ENCODE measurements at regions not wholly inside any gene's neighbourhood (a gene's known extent, or its start where the extent isn't known, plus 50 kb on each side); places are given as distances from the start of the nearest gene placed in this dataset.

GRCh38 chr1:168918860-168919741 lies 187.4 kb upstream of the ATP1B1 start:
- Mint-ChIP-seq H3K4me3 (ENCODE audit: unreplicated experiment) (no peak overlapping the region), H3K9me3 (ENCODE audit: low read depth) (no peaks in the 10 kb centered on the region), H3K27ac (ENCODE audit: unreplicated experiment) (no peak overlapping the region), H3K4me1 (ENCODE audit: low read depth) (no peaks in the 10 kb centered on the region), H3K36me3 (ENCODE audit: low read depth) (no peaks in the 10 kb centered on the region), H3K27me3 (ENCODE audit: low read depth) (no peaks in the 10 kb centered on the region)
- no peak for DNase-seq (ENCODE audit: low spot score)
- no peak for TF ChIP-seq CTCF (IDR thresholded peaks at IDR 0.05)

- no peak for TF ChIP-seq CTCF (IDR thresholded peaks at IDR 0.05)
- H3K36me3 Mint-ChIP-seq (ENCODE audit: low read depth) = no peaks in the 10 kb centered on the region
- DNase-seq (ENCODE audit: low spot score) = no peak
- no peaks in the 10 kb centered on the region for H3K4me1 Mint-ChIP-seq (ENCODE audit: low read depth)
- H3K27me3 Mint-ChIP-seq (ENCODE audit: low read depth) = no peaks in the 10 kb centered on the region
- H3K27ac Mint-ChIP-seq (ENCODE audit: unreplicated experiment) = no peak overlapping the region
- no peak overlapping the region for H3K4me3 Mint-ChIP-seq (ENCODE audit: unreplicated experiment)
- no peaks in the 10 kb centered on the region for H3K9me3 Mint-ChIP-seq (ENCODE audit: low read depth)
Observed at GRCh38 chr1:168920456-168921094, 185.9 kb upstream of the ATP1B1 start.

- Mint-ChIP-seq H3K9me3 (ENCODE audit: low read depth) (no peaks in the 10 kb centered on the region), H3K36me3 (ENCODE audit: low read depth) (no peaks in the 10 kb centered on the region), H3K27me3 (ENCODE audit: low read depth) (no peaks in the 10 kb centered on the region), H3K4me1 (ENCODE audit: low read depth) (no peaks in the 10 kb centered on the region), H3K4me3 (ENCODE audit: unreplicated experiment) (no peak overlapping the region), H3K27ac (ENCODE audit: unreplicated experiment) (no peak overlapping the region)
- DNase-seq (ENCODE audit: low spot score) = no peak
- TF ChIP-seq CTCF (IDR thresholded peaks at IDR 0.05) = no peak
Observed at GRCh38 chr1:168921629-168922028, 184.9 kb upstream of the ATP1B1 start.

- Mint-ChIP-seq H3K4me1 (ENCODE audit: low read depth) (no peaks in the 10 kb centered on the region), H3K4me3 (ENCODE audit: unreplicated experiment) (no peak overlapping the region), H3K9me3 (ENCODE audit: low read depth) (no peaks in the 10 kb centered on the region), H3K36me3 (ENCODE audit: low read depth) (no peaks in the 10 kb centered on the region), H3K27ac (ENCODE audit: unreplicated experiment) (no peak overlapping the region), H3K27me3 (ENCODE audit: low read depth) (no peaks in the 10 kb centered on the region)
- no peak for DNase-seq (ENCODE audit: low spot score)
- TF ChIP-seq CTCF (IDR thresholded peaks at IDR 0.05) = no peak
Observed at GRCh38 chr1:168923521-168924136, 182.9 kb upstream of the ATP1B1 start.

- no peak for TF ChIP-seq CTCF (IDR thresholded peaks at IDR 0.05)
Observed at GRCh38 chr1:168924976-168925375, 181.5 kb upstream of the ATP1B1 start.

More at GRCh38 chr1:168924976-168925375, 181.5 kb upstream of the ATP1B1 start:
- H3K9me3 Mint-ChIP-seq (ENCODE audit: low read depth) = peaks cover 4% of the 10 kb centered on the region
- no peak for DNase-seq (ENCODE audit: low spot score)
- H3K36me3 Mint-ChIP-seq (ENCODE audit: low read depth) = no peaks in the 10 kb centered on the region
- H3K4me1 Mint-ChIP-seq (ENCODE audit: low read depth) = no peaks in the 10 kb centered on the region
- no peak overlapping the region for H3K27ac Mint-ChIP-seq (ENCODE audit: unreplicated experiment)
- H3K4me3 Mint-ChIP-seq (ENCODE audit: unreplicated experiment) = no peak overlapping the region
- H3K27me3 Mint-ChIP-seq (ENCODE audit: low read depth) = no peaks in the 10 kb centered on the region
